ENCODE measurements at regions not wholly inside any gene's neighbourhood (a gene's known extent, or its start where the extent isn't known, plus 50 kb on each side); places are given as distances from the start of the nearest gene placed in this dataset.

- TF ChIP-seq REST (IDR thresholded peaks at IDR 0.05; ENCODE audit: unreplicated experiment) (no peak), POLR2AphosphoS5 (IDR thresholded peaks at IDR 0.05; ENCODE audit: low read depth) (no peak)
Measured at GRCh38 chr18:40670668-40671375, 1284.2 kb upstream of the PIK3C3 start.

All from GM23338 (cell line).